HepG2 (cell line): ENCODE measurements at regions not wholly inside any gene's neighbourhood (a gene's known extent, or its start where the extent isn't known, plus 50 kb on each side); places are given as distances from the start of the nearest gene placed in this dataset.

Experiments
- ATAC-seq: fragments of 200-7000 bp; cut with Tn5 transposase; 3 replicates; pipeline ENCODE4 v1.9.1; 2020; ENCODE audit warnings: mild to moderate bottlenecking, moderate library complexity
- BruUV-seq: library from RNA; stranded (reverse); fragments of 400-500 nt; replicated peaks from 2 replicates; lab custom pipeline; 2021; lab: Mats Ljungman, UMichigan
- CTCF ChIA-PET: fragments of 300-600 bp; formaldehyde crosslinking; extraction: SDS; loops from one replicate; lab custom pipeline; 2021; ENCODE audit warnings: low total read pairs, inconsistent platforms, low intra/inter-chr PET ratio; lab: Yijun Ruan, JAX
- POLR2A ChIA-PET: fragments of 350-600 bp; sonication (Branson Sonifier 250); formaldehyde crosslinking; loops from one replicate; lab custom pipeline; 2020; ENCODE audit warnings: antibody characterized with exemption, inconsistent platforms; lab: Yijun Ruan, JAX
- DNase-seq: peaks from one replicate; pipeline ENCODE4 v3.0.0-alpha.2; 2015; ENCODE audit warnings: low spot score
- FAIRE-seq: peaks from 3 replicates; lab custom pipeline; 2011; peaks lifted over from hg19 to GRCh38; lab: Jason Lieb, UNC
- H2AFZ ChIP-seq: one replicate; pipeline ENCODE4 v1.6.1; 2011; ENCODE audit warnings: low read length, inconsistent platforms
- H3K27ac ChIP-seq: fragments of 300-600 bp; 3 replicates; pipeline ENCODE4 v1.8.0; 2011; ENCODE audit warnings: mixed run types, mild to moderate bottlenecking, mixed read lengths, low read length, inconsistent platforms; ENCODE audit not compliant: insufficient read depth; ENCODE audit errors: extremely low read length
- H3K27me3 ChIP-seq, 2 experiments: fragments of 200-600 bp in 1 of 2; 2 replicates in 1 of 2; 3 replicates in 1 of 2; pipeline versions ENCODE4 v1.6.0 to v1.8.0; 2011; ENCODE audit warnings: low read length in 2 of 2, mild to moderate bottlenecking in 2 of 2, moderate library complexity in 2 of 2, inconsistent platforms in 1 of 2; ENCODE audit not compliant: insufficient read depth in 2 of 2, control insufficient read depth in 1 of 2
- H3K36me3 ChIP-seq, 2 experiments: fragments of 200-600 bp in 1 of 2; replicated peaks in 1 of 2; 2 replicates in 1 of 2; 3 replicates in 1 of 2; pipeline versions ENCODE4 v1.5.1 to v1.8.0; 2011; ENCODE audit warnings: low read length in 2 of 2, inconsistent platforms in 1 of 2; ENCODE audit not compliant: insufficient read depth in 2 of 2, control insufficient read depth in 1 of 2
- H3K4me1 ChIP-seq: 2 replicates; pipeline ENCODE4 v1.5.1; 2012; ENCODE audit warnings: low read length, inconsistent platforms; ENCODE audit not compliant: insufficient read depth
- H3K4me2 ChIP-seq: 2 replicates; pipeline ENCODE4 v1.6.0; 2011; ENCODE audit warnings: low read depth, low read length, inconsistent platforms
- H3K4me3 ChIP-seq, 3 experiments: fragments of 200-600 bp in 1 of 3; sonication (generic), shearing (Covaris generic) in 1 of 3; replicated peaks in 1 of 3; 2 replicates each; pipeline ENCODE4 v1.5.1; 2011 to 2016; ENCODE audit warnings: low read length in 3 of 3, inconsistent platforms in 2 of 3, low read depth in 2 of 3, mild to moderate bottlenecking in 2 of 3, control low read depth in 1 of 3, mixed read lengths in 1 of 3; ENCODE audit not compliant: insufficient read depth in 1 of 3
- H3K79me2 ChIP-seq: one replicate; pipeline ENCODE4 v1.6.1; 2011; ENCODE audit warnings: low read length, inconsistent platforms; ENCODE audit not compliant: insufficient read depth
- H3K9ac ChIP-seq: 2 replicates; pipeline ENCODE4 v1.6.0; 2011; ENCODE audit warnings: mild to moderate bottlenecking, low read depth, low read length, inconsistent platforms; ENCODE audit not compliant: insufficient read depth
- H3K9me3 ChIP-seq: 2 replicates; pipeline ENCODE4 v1.5.1; 2012; ENCODE audit warnings: mild to moderate bottlenecking, low read length
- H4K20me1 ChIP-seq: 2 replicates; pipeline ENCODE4 v1.6.0; 2011; ENCODE audit warnings: inconsistent platforms, mild to moderate bottlenecking, low read length, moderate library complexity; ENCODE audit not compliant: insufficient read depth
- AGO1 ChIP-seq: fragments of 200-400 bp; formaldehyde crosslinking; IDR thresholded peaks from 2 replicates; pipeline ENCODE4 v1.6.1; 2017; ENCODE audit warnings: mild to moderate bottlenecking, low read depth, low read length, moderate library complexity; ENCODE audit not compliant: poor library complexity, severe bottlenecking
- ARNTL ChIP-seq: sonication (generic); formaldehyde crosslinking; IDR thresholded peaks from 2 replicates; pipeline ENCODE4 v1.4.0; 2020; ENCODE audit warnings: mild to moderate bottlenecking, missing genetic modification reagents
- CHCHD3 ChIP-seq: sonication (generic); formaldehyde crosslinking; IDR thresholded peaks from 2 replicates; pipeline ENCODE4 v1.8.0; 2022; ENCODE audit warnings: mild to moderate bottlenecking, missing genetic modification reagents, moderate library complexity
- PHF21A ChIP-seq: sonication (generic); formaldehyde crosslinking; IDR thresholded peaks from 2 replicates; pipeline ENCODE4 v1.5.0; 2020; ENCODE audit warnings: mild to moderate bottlenecking, missing genetic modification reagents
- TP53 ChIP-seq: sonication (generic); formaldehyde crosslinking; conservative IDR thresholded peaks from 2 replicates; pipeline ENCODE4 v1.4.0; 2020; ENCODE audit warnings: missing genetic modification reagents
- ZNF605 ChIP-seq: sonication (generic); formaldehyde crosslinking; IDR thresholded peaks from 2 replicates; pipeline ENCODE4 v1.8.0; 2022; ENCODE audit warnings: mild to moderate bottlenecking, missing genetic modification reagents
- WGBS: methylation state at CpG from one replicate; pipeline ENCODE4 v1.1.6; 2017; ENCODE audit warnings: low lambda C conversion rate; 5-methylcytosine and 5-hydroxymethylcytosine counted together
- in situ Hi-C: cut with HindIII; loops from 2 replicates; pipeline ENCODE4 v1.10.0; 2017; ENCODE audit warnings: low pct_unique_long_range_greater_than_20kb; ENCODE audit not compliant: extremely low pct_ligation_motif_present
- intact Hi-C: fragments of 100-400 bp; cut with micrococcal nuclease; formaldehyde crosslinking; loops from one replicate; pipeline ENCODE4 v1.10.0; 2022; ENCODE audit not compliant: unreplicated experiment
- TF ChIP-seq, protein P1 (sequence below): sonication (generic); formaldehyde crosslinking; IDR thresholded peaks from 2 replicates; pipeline ENCODE4 v1.4.0; 2020; ENCODE audit warnings: low read depth, missing genetic modification reagents

DNA sequence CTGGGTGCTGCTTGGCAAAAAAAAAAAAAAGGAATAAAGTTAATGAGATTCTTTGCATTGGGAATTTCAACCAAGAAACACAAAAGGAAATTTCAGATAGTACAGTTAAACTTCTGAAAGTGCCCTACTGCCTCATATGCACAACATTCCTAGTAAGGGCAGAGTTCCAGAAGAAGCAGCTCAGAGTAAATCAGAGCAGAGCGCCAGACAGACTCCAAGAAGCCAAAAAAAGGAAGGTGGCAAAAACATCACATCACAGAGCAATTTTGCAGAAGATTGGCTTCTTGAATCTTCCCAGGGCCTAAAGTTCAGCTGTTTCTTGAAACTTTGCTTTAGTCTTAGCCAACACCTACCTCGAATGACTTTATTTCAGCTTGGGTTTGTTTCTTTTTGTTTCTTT, 544.1 kb downstream of the XPNPEP1 start:
- intact Hi-C loops = no loop called here
- 20% methylated on average over 2 of the region's 2 CpGs for WGBS
- no peaks in the 10 kb centered on the region for H4K20me1 ChIP-seq
- H3K4me1 ChIP-seq = no peaks in the 10 kb centered on the region
- ATAC-seq (no peak), FAIRE-seq (no peak), DNase-seq (no peak)
- no peaks in the 10 kb centered on the region for H3K36me3 ChIP-seq
- no peaks in the 10 kb centered on the region for H3K27me3 ChIP-seq
- no peak for TF ChIP-seq ARNTL (CRISPR knock-in tag)
- ChIA-PET CTCF (no interaction called here), POLR2A (no interaction called here)
- no peak overlapping the region for H2AFZ ChIP-seq
- in situ Hi-C loops = no loop called here
- no peak overlapping the region for H3K27ac ChIP-seq
- no peak overlapping the region for H3K4me3 ChIP-seq
- BruUV-seq = no TSS peak
- no peak overlapping the region for H3K4me2 ChIP-seq
- no peak overlapping the region for H3K9ac ChIP-seq
- H3K79me2 ChIP-seq = no peaks in the 10 kb centered on the region
- H3K9me3 ChIP-seq = no peaks in the 10 kb centered on the region

DNA sequence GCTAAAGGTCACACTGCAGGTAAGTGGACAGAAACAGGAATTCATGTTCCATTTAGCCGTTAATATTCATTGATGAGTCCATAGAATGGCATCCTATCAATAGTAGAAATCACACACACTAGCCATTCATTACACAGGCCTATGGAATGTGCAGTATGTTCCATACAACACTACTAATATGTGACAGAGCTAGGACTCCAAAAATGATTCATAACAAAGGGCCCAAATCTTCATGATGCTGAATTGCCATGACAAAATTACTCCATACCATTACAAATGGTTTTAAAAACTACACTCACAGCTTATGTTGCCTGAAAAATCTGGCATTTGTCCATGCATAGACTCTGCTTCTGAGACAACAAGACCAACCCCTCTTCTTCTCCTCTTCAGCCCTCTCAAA, 549.1 kb downstream of the XPNPEP1 start:
- no peak for FAIRE-seq
- in situ Hi-C loops = no loop called here

DNA sequence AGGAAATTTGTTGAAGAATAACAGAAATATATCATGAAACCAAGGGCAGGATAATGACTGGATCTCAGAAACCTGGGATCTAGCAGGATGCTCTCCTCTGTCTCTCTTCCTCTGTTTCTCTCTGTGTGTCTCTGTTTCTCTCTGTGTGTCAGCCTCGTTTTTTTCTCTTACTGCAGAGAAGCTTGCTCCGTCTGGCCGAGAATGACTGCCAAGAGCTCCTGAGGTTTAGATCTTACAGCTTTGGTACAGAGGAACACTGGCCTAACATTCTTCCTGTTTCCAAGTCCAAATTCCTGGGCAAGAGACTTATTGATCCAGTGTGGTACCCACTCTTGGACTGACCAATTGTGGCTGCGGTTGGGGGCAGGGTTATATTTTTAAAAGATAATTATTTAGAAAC, 564.0 kb downstream of the XPNPEP1 start:
- in situ Hi-C loops = no loop called here
- no peaks in the 10 kb centered on the region for H3K79me2 ChIP-seq
- DNase-seq = no peak
- H3K27ac ChIP-seq = no peak overlapping the region
- H3K36me3 ChIP-seq = no peaks in the 10 kb centered on the region
- H3K4me2 ChIP-seq = no peak overlapping the region
- intact Hi-C loops = no loop called here
- 0% methylated on average over 4 of the region's 4 CpGs for WGBS
- no peaks in the 10 kb centered on the region for H3K4me1 ChIP-seq
- H2AFZ ChIP-seq = no peak overlapping the region
- no peak overlapping the region for H3K9ac ChIP-seq
- no peak overlapping the region for H3K4me3 ChIP-seq
- BruUV-seq = no TSS peak
- ChIA-PET CTCF (no interaction called here), POLR2A (no interaction called here)
- ATAC-seq = no peak
- H3K9me3 ChIP-seq = no peaks in the 10 kb centered on the region
- no peak for FAIRE-seq
- H3K27me3 ChIP-seq = no peaks in the 10 kb centered on the region
- no peaks in the 10 kb centered on the region for H4K20me1 ChIP-seq
- no peak for TF ChIP-seq ZNF605 (CRISPR knock-in tag)
- TF ChIP-seq, protein P1, sequence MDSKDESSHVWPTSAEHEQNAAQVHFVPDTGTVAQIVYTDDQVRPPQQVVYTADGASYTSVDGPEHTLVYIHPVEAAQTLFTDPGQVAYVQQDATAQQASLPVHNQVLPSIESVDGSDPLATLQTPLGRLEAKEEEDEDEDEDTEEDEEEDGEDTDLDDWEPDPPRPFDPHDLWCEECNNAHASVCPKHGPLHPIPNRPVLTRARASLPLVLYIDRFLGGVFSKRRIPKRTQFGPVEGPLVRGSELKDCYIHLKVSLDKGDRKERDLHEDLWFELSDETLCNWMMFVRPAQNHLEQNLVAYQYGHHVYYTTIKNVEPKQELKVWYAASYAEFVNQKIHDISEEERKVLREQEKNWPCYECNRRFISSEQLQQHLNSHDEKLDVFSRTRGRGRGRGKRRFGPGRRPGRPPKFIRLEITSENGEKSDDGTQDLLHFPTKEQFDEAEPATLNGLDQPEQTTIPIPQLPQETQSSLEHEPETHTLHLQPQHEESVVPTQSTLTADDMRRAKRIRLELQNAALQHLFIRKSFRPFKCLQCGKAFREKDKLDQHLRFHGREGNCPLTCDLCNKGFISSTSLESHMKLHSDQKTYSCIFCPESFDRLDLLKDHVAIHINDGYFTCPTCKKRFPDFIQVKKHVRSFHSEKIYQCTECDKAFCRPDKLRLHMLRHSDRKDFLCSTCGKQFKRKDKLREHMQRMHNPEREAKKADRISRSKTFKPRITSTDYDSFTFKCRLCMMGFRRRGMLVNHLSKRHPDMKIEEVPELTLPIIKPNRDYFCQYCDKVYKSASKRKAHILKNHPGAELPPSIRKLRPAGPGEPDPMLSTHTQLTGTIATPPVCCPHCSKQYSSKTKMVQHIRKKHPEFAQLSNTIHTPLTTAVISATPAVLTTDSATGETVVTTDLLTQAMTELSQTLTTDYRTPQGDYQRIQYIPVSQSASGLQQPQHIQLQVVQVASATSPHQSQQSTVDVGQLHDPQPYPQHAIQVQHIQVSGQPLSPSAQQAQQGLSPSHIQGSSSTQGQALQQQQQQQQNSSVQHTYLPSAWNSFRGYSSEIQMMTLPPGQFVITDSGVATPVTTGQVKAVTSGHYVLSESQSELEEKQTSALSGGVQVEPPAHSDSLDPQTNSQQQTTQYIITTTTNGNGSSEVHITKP = no peak
- TF ChIP-seq PHF21A = no peak
- no peak for TF ChIP-seq CHCHD3

More for the DNA sequence above, 549.1 kb downstream of the XPNPEP1 start:
- intact Hi-C loops = no loop called here
- Histone ChIP-seq H4K20me1 (no peaks in the 10 kb centered on the region), H3K4me1 (no peaks in the 10 kb centered on the region), H3K79me2 (no peaks in the 10 kb centered on the region), H2AFZ (no peak overlapping the region), H3K36me3 (no peaks in the 10 kb centered on the region), H3K9me3 (no peaks in the 10 kb centered on the region), H3K27ac (no peak overlapping the region), H3K4me3 (no peak overlapping the region), H3K9ac (no peak overlapping the region), H3K27me3 (no peaks in the 10 kb centered on the region), H3K4me2 (no peak overlapping the region)
- no TSS peak for BruUV-seq
- WGBS = 0% methylated on average over 1 of the region's 1 CpG
- ATAC-seq = no peak
- DNase-seq = no peak
- ChIA-PET CTCF (no interaction called here), POLR2A (no interaction called here)
- TF ChIP-seq AGO1 (no peak), TP53 (no peak)
